NT2/D1 (cell line): ENCODE measurements at regions not wholly inside any gene's neighbourhood (a gene's known extent, or its start where the extent isn't known, plus 50 kb on each side); places are given as distances from the start of the nearest gene placed in this dataset.

Source experiments
- SUZ12 ChIP-seq: IDR thresholded peaks from 2 replicates; pipeline ENCODE4 v1.6.1; 2011; ENCODE audit not compliant: insufficient read length, insufficient read depth; ENCODE audit errors: extremely low read depth
- ZNF274 ChIP-seq: IDR thresholded peaks from 2 replicates; pipeline ENCODE4 v1.6.1; 2011; ENCODE audit warnings: mild to moderate bottlenecking, low read depth, low read length

DNA sequence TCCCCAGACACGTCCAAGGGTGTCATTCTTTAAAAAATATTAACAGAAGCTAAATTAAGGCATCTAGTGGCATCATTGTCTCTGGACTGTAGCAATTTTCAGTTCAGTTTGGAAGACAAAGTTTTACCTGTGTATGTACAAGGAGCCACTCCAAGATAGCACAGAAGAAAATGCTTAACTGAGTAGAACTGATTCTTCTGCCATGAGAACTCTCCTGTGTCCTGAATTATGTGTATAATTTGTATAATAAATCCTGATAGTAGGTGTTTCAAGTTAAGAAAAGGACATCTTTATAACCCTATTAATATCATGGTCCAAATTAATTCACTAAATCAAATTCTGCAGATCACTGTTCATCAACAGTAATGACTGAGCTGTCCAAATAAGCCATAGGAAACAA lies 1104.0 kb downstream of the XPNPEP1 start:
- TF ChIP-seq ZNF274 (no peak), SUZ12 (no peak)
